ENCODE measurements at regions not wholly inside any gene's neighbourhood (a gene's known extent, or its start where the extent isn't known, plus 50 kb on each side); places are given as distances from the start of the nearest gene placed in this dataset.

- peak; percentile 86 for DNase-seq
These were observed 394.3 kb downstream of the FOXO1 start for GRCh38 chr13:40271931-40272775.

DNA sequence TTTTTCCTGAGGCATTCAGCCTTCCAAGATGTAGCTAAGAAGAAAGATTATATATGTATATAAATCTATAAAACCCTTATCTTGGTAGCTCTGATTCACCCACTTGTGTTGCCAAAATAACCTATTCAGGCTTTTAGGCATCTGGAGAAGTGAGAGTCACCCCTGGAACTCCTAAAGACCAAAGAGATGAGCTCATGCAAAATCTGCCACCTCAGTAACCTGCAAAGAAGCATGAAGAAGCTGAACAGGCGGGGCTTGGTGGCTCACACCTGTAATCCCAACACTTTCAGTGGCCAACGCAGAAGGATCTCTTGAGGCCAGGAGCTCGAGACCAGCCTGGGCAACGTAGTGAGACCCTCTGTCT, 393.7 kb downstream of the FOXO1 start:
- no peak for DNase-seq

DNA sequence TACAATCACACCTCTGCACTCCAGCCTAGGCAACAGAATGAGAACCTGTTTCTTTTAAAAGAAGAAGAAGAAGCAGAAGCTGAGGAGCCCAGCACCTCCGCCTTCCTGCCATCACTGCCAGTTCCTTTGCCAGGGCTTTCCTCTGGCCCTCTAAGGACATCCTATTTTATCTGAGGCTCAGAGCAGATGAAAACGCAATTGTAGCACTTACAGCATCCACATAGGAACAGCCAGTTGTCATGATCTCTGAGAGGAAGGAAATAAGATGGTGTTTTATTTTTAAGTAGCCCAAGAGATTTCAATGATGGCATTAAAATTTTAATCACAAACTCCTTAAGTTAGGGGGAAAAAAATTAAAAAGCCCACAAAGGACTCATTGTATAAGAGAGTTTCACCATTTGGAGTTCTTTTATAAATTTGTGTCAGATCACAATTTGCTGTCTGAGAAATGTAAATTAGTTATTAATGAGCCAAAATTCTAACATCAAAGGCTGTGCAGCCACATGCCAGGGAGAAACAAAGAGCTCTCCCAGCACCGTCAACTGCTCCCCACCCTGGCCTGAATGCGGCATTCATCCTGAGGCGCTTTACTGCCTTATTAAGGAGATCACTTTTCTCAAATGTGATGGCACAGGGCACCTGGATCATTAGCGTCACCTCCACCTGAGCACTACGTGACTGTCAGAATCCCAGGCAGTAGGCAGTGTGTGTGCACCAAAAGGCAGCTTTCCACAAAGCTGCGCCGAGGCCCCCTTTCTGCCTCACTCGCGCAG, 393.0 kb downstream of the FOXO1 start:
- no peak for DNase-seq

DNA sequence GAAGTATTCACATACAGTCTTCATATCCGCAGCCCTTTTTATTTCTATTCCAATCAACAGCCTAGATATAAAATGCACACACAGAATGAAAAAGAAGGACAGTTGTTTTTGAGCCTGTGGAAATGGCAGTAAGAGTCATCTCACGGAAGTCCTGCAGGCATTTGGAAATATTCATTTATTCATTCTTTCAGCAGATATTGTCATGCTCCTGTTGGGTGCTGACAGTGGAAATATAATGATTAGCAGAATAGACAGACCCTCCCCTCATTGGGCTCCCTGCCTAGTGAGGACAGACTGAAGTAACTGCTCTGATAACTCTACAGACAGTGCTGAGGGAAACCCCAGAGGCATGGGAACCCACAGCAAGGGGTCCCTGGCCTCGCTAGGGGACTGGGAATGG, 392.3 kb downstream of the FOXO1 start:
- DNase-seq, result no peak

GRCh38 chr13:40275155-40275554, 391.3 kb downstream of the FOXO1 start:
- DNase-seq, result no peak

DNA sequence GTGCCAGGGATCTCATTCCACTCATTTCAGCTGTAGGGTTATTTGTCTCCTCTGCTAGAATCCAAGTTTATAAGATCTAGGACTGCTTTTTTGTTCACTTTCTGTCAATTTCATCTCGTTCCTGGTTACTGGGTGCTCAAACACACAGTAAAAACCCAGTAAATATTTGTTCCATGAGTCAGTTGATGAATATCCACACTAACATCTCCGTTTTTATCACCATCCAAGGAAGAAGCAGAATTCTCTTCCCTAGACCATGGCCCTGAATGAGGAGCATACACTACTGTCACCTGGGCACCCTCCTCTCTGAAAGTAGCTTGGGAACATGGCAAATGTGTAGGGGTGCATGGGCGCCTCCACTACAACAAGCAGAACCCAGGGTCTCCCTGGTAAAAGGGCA, 390.8 kb downstream of the FOXO1 start:
- no peak for DNase-seq

DNA sequence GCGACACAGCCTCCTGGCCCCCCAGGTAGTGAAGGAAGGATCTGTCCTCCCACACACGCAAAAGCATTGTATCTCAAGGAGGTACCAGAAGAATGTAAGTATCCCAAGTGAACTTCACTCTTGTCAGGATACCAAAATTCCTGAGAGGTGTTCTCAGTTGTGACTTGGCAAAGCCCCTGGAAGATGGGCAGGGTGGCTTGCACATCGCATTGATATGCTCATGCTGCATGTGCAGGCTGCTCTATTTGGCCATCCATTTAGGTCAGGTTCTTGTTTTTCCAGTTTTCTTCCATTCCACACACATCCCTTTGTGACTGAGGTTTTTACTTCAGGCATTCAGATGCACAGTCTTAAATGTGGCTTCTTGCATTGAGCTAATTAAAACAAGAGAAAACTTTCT, 382.8 kb downstream of the FOXO1 start:
- DNase-seq, result no peak

GRCh38 chr13:40285634-40286033, 380.8 kb downstream of the FOXO1 start:
- DNase-seq, result no peak

- no peak for DNase-seq
These were observed 379.0 kb downstream of the FOXO1 start for GRCh38 chr13:40287428-40287827.

DNA sequence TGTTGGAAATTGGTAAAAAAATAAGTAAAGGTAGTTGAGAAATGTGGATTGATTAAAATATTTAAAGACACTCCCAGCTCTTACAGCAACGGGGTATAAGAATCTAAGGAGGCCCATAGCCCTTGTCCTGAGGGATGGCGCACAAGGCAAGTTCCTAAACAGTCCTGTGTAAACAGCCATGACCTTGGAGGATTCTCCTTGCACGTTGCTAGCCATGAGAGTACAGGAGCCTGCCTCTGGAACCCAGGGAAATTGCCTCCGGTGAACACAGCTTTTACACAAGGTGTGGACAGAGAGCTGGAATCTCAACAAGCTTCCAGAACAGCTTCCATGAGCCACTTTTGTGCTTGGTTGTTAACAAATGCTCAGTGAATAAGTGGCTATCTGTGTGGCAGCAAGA, 378.2 kb downstream of the FOXO1 start:
- DNase-seq, result no peak

GRCh38 chr13:40290758-40291157, 375.7 kb downstream of the FOXO1 start:
- DNase-seq, result no peak

DNA sequence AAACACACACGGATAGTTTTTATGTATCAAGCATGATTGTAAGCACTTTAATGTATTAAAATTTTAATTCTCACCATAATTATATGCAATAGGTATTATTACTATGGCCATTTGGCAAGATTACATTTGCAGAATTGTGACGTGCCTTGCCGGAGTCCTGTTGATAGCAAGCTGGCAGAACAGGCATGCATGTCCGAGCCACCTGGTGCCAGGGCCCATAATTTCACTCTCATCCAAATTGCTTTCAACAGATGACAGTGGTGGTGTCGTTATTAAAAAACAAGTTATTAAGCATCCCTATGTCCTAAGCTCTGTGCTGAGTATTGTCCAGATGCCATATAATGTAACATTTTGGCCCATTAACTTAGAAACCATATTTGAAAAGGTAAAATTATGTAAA, 374.3 kb downstream of the FOXO1 start:
- DNase-seq, result no peak

GRCh38 chr13:40292536-40292935, 373.9 kb downstream of the FOXO1 start:
- no peak for DNase-seq

GRCh38 chr13:40302351-40302750, 364.1 kb downstream of the FOXO1 start:
- DNase-seq, result no peak

- DNase-seq, result no peak
These were observed 362.1 kb downstream of the FOXO1 start for GRCh38 chr13:40304391-40304790.

DNA sequence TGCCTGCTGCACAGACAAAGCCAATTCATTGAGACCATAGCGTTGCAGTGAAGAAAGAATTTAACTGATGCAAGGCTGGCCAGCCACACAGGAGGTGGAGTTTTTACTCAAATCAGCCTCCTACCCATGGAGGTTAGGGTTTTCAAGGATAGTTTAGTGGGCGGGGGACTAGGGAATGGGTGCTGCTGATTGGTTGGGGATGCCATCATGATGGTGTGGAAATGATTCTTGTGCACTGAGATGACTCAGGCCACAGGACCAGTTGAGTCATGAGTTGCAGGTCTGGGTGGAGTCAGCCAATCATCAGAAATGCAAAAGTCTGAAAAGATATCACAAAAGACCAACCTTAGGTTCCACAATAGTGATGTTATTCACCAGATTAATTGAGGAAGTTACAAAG, 359.6 kb downstream of the FOXO1 start:
- DNase-seq, result no peak

GRCh38 chr13:40309881-40310280, 356.6 kb downstream of the FOXO1 start:
- no peak for DNase-seq

GRCh38 chr13:40311356-40312101, 354.9 kb downstream of the FOXO1 start:
- DNase-seq, result no peak

DNA sequence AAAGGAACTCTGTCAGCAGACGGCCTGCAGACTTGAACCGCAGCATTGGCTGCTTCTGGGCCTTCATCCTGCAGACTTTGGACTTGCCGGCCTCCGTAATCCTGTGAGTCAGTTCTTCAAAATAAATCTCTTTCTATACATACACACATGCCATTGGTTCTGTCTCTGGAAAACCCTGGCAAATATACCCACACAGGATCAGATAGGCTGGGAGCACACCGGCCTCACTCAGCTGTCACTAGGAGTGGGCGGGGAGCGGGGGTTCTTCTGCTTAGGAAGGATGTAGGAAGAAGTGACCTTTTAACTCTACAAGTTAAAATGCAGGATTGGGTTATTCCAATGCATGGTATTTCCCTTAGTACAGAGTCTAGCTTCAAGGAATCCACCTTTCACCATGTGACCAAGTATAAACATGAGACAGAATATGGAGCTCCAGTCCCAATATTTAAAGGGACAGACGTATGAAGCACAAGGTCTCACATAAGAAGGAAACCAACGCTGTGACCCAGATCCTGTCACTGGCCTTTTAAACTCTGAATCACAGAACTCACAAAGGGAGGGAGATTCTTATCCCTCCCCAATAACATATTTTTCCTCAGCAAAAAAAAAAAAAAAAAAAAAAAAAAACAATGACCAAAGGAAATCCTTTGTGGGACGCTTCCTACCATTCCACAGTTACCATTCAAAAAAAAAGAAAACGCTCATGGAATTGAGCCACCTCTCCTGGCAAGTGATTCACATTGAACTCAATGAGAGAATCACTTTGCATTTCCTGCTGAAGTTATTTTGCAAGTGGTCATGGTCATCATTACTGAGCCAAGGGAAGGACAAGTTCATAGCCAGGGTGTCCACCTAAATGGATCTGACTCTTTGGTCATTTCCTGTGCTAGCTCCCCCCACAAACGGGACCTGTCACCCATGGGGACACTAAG, 352.9 kb downstream of the FOXO1 start:
- DNase-seq, result no peak

DNA sequence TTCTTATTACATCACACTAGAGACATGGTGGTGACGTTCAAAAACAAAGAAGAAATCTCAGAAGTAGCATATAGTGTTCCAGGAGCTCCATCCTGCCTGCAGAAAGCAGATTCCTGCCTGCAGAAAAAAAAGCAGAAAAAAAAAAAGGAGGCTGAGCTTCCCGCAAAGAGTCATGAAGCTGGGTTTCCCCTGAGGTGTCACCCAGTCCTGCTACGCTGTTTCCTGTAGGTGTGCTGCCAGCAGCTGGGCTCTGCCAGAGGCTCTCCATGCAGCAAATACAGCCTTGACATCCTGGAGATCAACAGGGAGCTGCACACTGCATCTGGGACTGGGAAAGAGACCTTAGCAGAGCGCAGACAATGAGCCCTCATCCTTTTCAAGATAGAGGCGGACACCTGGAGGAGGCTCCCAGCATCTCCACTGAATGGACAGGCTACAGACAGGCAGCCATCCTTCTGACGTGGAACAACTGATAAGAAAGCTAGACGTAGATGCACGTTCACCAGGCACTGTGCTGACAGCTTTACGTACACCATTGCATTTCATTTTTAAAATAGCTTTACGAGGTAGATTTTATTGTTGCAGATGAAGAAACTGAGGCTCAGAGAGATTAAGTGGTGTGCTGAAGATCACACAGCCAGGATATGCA, 350.9 kb downstream of the FOXO1 start:
- no peak for DNase-seq

DNA sequence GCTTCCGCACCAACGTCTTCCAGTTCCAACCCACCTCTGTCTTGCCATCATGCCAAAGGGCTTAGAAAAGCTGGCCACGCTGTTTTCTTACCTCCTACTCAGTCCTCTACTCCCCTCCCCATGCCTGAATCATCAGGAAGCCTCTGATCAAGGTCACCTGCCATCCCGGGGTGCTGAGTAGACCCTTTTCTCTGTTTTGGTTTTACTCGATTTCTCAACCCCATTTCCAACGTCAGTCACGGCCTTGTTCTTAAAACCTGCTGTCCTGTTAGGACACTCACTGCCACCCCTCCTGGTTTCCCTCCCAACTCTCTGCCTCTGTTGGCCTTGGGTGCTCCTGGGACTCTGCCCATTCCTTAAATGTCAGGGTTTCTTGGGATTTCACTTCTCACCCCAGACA, 350.1 kb downstream of the FOXO1 start:
- DNase-seq, result no peak

DNA sequence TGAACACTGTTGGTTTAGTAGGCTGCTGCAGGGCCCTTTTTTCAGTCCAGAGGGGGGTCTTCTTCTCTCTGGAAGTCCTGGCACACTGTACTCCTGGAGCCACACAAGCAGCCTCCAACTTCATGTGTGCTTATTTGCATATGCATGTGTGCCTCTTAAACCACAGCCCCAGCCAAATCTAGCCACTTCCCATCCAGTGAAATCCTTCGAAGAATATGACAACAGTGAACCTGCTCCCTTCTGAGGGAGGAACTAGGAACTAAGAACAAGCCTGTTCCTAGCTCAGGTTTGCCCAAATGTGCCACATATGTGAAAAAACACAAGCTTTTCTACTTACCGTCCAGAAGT, 348.5 kb downstream of the FOXO1 start:
- no peak for DNase-seq

All from NCI-H446 treated with DMSO at 0.1 percent for 48 hours (cell line).